Neural cell (in vitro differentiated cells): ENCODE measurements at regions not wholly inside any gene's neighbourhood (a gene's known extent, or its start where the extent isn't known, plus 50 kb on each side); places are given as distances from the start of the nearest gene placed in this dataset.

Source experiments
- H2AFZ ChIP-seq: fragments of 200-600, 300-800 bp; sonication (generic), shearing (Covaris generic); 2 replicates; pipeline ENCODE4 v1.6.0; 2014; ENCODE audit warnings: low read depth, mild to moderate bottlenecking, antibody characterized with exemption, low read length, moderate library complexity
- H3F3A ChIP-seq: fragments of 200-600 bp; shearing (Covaris generic); 2 replicates; pipeline ENCODE4 v1.6.1; 2016; ENCODE audit warnings: mild to moderate bottlenecking, moderate library complexity, mixed read lengths, antibody characterized with exemption, low read length; ENCODE audit not compliant: insufficient read depth, poor library complexity, severe bottlenecking
- H3K27ac ChIP-seq: fragments of 200-600, 300-800 bp; sonication (generic), shearing (Covaris generic); 2 replicates; pipeline ENCODE4 v1.5.1; 2014; ENCODE audit warnings: mild to moderate bottlenecking, low read length, moderate library complexity
- H3K27me3 ChIP-seq: fragments of 300-800, 200-600 bp; sonication (generic), shearing (Covaris generic); 2 replicates; pipeline ENCODE4 v1.6.0; 2014; ENCODE audit warnings: mild to moderate bottlenecking, low read depth, low read length, moderate library complexity; ENCODE audit not compliant: insufficient read depth
- H3K36me3 ChIP-seq: fragments of 300-800, 200-600 bp; sonication (generic), shearing (Covaris generic); 2 replicates; pipeline ENCODE4 v1.5.1; 2014; ENCODE audit warnings: mild to moderate bottlenecking, antibody characterized with exemption, low read length, moderate library complexity; ENCODE audit not compliant: insufficient read depth
- H3K4me2 ChIP-seq: fragments of 300-800, 200-600 bp; sonication (generic), shearing (Covaris generic); 2 replicates; pipeline ENCODE4 v1.6.0; 2014; ENCODE audit warnings: mild to moderate bottlenecking, low read length
- H3K4me3 ChIP-seq: fragments of 300-800, 200-600 bp; sonication (generic), shearing (Covaris generic); 2 replicates; pipeline ENCODE4 v1.5.1; 2014; ENCODE audit warnings: mild to moderate bottlenecking, low read length, moderate library complexity
- H3K79me2 ChIP-seq: fragments of 200-600 bp; shearing (Covaris generic); replicated peaks from 2 replicates; pipeline ENCODE4 v1.6.0; 2014; ENCODE audit warnings: mild to moderate bottlenecking, low read length, moderate library complexity; ENCODE audit not compliant: insufficient read depth
- H3K9ac ChIP-seq: fragments of 300-800, 200-600 bp; sonication (generic), shearing (Covaris generic); 2 replicates; pipeline ENCODE4 v1.6.1; 2016; ENCODE audit warnings: mild to moderate bottlenecking, low read length, mixed read lengths
- H3K9me2 ChIP-seq: fragments of 200-600 bp; shearing (Covaris generic); 2 replicates; pipeline ENCODE4 v1.6.1; 2016; ENCODE audit warnings: mild to moderate bottlenecking, low read length, mixed read lengths; ENCODE audit not compliant: insufficient read depth
- H3K9me3 ChIP-seq: fragments of 200-600, 300-800 bp; sonication (generic), shearing (Covaris generic); 2 replicates; pipeline ENCODE4 v1.6.1; 2016; ENCODE audit warnings: mild to moderate bottlenecking, mixed run types, low read length, moderate library complexity, mixed read lengths
- H4K20me1 ChIP-seq: fragments of 200-600 bp; shearing (Covaris generic); 2 replicates; pipeline ENCODE4 v1.6.1; 2016; ENCODE audit warnings: mild to moderate bottlenecking, mixed run types; ENCODE audit not compliant: insufficient read depth
- EP300 ChIP-seq: fragments of 450-650 bp; conservative IDR thresholded peaks from 2 replicates; pipeline ENCODE4 v1.6.1; 2014; ENCODE audit warnings: antibody characterized with exemption, mild to moderate bottlenecking, moderate library complexity; ENCODE audit not compliant: poor library complexity, severe bottlenecking
- EZH2 ChIP-seq: fragments of 200-600, 300-800 bp; shearing (Covaris generic), sonication (generic); IDR thresholded peaks from 2 replicates; pipeline ENCODE4 v1.6.1; 2014; ENCODE audit warnings: antibody characterized with exemption, low read length, borderline replicate concordance, mild to moderate bottlenecking; ENCODE audit not compliant: insufficient read depth, poor library complexity, severe bottlenecking
- MXI1 ChIP-seq: fragments of 450-650 bp; conservative IDR thresholded peaks from 2 replicates; pipeline ENCODE4 v1.6.1; 2014; ENCODE audit warnings: antibody characterized with exemption, mild to moderate bottlenecking; ENCODE audit not compliant: poor library complexity, severe bottlenecking
- POLR2AphosphoS5 ChIP-seq: IDR thresholded peaks from 2 replicates; pipeline ENCODE4 v1.6.1; 2012
- RAD21 ChIP-seq: fragments of 450-650 bp; conservative IDR thresholded peaks from 2 replicates; pipeline ENCODE4 v1.6.1; 2014; ENCODE audit warnings: antibody characterized with exemption, mild to moderate bottlenecking, moderate library complexity
- SMC3 ChIP-seq: fragments of 450-650 bp; conservative IDR thresholded peaks from 2 replicates; pipeline ENCODE4 v1.6.1; 2014; ENCODE audit warnings: antibody characterized with exemption, mild to moderate bottlenecking, moderate library complexity; ENCODE audit not compliant: poor library complexity
- TAF1 ChIP-seq: IDR thresholded peaks from 2 replicates; pipeline ENCODE4 v1.6.1; 2012; ENCODE audit warnings: low read depth
- TF ChIP-seq, protein P1 (sequence below): fragments of 450-650 bp; IDR thresholded peaks from 2 replicates; pipeline ENCODE4 v1.5.1; 2014; ENCODE audit warnings: antibody characterized with exemption, mild to moderate bottlenecking, moderate library complexity; ENCODE audit not compliant: poor library complexity, severe bottlenecking
- TF ChIP-seq, protein P2 (sequence below): IDR thresholded peaks from 2 replicates; pipeline ENCODE4 v1.6.1; 2012; ENCODE audit warnings: borderline replicate concordance

DNA sequence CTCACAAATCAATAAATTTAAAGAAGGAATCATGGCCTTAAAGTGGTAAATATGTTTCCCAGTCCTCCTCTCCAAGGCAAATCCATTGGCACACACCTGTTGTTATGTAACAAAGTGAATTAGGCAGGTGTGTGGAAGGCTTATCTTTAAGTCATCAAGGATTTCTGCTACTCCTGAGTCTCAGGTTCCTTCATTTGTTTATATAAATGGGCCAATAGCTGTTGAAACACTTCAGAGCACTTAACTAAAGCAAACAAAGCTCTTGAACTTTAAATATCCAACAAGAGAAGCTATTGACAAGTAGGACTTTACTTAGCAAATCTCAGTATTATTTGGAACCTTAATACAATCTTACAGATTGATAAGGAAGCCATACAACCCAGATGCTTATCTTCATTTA lies 99.3 kb upstream of the ESRRG start:
- H4K20me1 ChIP-seq: no peaks in the 10 kb centered on the region
- H3K4me2 ChIP-seq: no peak overlapping the region
- no peaks in the 10 kb centered on the region for H3K79me2 ChIP-seq
- H3K27me3 ChIP-seq: no peaks in the 10 kb centered on the region
- no peak overlapping the region for H3K9ac ChIP-seq
- TF ChIP-seq POLR2AphosphoS5: no peak
- no peak for TF ChIP-seq TAF1
- no peaks in the 10 kb centered on the region for H3K9me2 ChIP-seq
- no peaks in the 10 kb centered on the region for H3K36me3 ChIP-seq
- H3K4me3 ChIP-seq: no peak overlapping the region
- no peak overlapping the region for H2AFZ ChIP-seq
- H3K27ac ChIP-seq: no peak overlapping the region
- H3F3A ChIP-seq: no peaks in the 10 kb centered on the region
- no peaks in the 10 kb centered on the region for H3K9me3 ChIP-seq

DNA sequence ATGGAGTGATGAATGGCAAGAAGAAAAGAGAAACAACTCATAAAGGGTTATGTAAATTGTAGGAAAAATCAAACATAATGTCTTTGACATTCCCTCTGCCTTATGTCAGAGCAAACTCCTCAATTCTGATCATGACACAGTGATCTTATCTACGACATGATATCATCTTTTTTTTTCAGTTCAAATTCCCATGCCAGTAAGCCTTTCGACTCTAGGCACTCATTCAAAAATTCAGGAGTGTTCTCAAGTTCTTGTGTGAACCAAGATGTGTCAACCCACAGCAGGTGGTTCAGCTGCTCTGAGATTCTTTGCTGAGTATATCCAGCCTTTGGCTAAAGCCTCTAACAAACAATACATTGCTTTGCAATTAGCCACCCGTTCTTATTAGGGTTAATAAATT lies 97.1 kb upstream of the ESRRG start:
- Histone ChIP-seq H4K20me1 (no peaks in the 10 kb centered on the region), H3K4me3 (no peak overlapping the region), H3K9ac (no peak overlapping the region), H3K9me3 (no peaks in the 10 kb centered on the region), H3K27ac (no peak overlapping the region), H3K27me3 (no peaks in the 10 kb centered on the region), H3K79me2 (no peaks in the 10 kb centered on the region), H3K9me2 (no peaks in the 10 kb centered on the region), H3K36me3 (no peaks in the 10 kb centered on the region), H3F3A (no peaks in the 10 kb centered on the region), H2AFZ (no peak overlapping the region), H3K4me2 (no peak overlapping the region)
- TF ChIP-seq POLR2AphosphoS5 (no peak), TAF1 (no peak), RAD21 (no peak), MXI1 (no peak), SMC3 (no peak), EP300 (no peak), EZH2 (no peak)
- TF ChIP-seq, protein P1, sequence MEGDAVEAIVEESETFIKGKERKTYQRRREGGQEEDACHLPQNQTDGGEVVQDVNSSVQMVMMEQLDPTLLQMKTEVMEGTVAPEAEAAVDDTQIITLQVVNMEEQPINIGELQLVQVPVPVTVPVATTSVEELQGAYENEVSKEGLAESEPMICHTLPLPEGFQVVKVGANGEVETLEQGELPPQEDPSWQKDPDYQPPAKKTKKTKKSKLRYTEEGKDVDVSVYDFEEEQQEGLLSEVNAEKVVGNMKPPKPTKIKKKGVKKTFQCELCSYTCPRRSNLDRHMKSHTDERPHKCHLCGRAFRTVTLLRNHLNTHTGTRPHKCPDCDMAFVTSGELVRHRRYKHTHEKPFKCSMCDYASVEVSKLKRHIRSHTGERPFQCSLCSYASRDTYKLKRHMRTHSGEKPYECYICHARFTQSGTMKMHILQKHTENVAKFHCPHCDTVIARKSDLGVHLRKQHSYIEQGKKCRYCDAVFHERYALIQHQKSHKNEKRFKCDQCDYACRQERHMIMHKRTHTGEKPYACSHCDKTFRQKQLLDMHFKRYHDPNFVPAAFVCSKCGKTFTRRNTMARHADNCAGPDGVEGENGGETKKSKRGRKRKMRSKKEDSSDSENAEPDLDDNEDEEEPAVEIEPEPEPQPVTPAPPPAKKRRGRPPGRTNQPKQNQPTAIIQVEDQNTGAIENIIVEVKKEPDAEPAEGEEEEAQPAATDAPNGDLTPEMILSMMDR: no peak
- TF ChIP-seq, protein P2, sequence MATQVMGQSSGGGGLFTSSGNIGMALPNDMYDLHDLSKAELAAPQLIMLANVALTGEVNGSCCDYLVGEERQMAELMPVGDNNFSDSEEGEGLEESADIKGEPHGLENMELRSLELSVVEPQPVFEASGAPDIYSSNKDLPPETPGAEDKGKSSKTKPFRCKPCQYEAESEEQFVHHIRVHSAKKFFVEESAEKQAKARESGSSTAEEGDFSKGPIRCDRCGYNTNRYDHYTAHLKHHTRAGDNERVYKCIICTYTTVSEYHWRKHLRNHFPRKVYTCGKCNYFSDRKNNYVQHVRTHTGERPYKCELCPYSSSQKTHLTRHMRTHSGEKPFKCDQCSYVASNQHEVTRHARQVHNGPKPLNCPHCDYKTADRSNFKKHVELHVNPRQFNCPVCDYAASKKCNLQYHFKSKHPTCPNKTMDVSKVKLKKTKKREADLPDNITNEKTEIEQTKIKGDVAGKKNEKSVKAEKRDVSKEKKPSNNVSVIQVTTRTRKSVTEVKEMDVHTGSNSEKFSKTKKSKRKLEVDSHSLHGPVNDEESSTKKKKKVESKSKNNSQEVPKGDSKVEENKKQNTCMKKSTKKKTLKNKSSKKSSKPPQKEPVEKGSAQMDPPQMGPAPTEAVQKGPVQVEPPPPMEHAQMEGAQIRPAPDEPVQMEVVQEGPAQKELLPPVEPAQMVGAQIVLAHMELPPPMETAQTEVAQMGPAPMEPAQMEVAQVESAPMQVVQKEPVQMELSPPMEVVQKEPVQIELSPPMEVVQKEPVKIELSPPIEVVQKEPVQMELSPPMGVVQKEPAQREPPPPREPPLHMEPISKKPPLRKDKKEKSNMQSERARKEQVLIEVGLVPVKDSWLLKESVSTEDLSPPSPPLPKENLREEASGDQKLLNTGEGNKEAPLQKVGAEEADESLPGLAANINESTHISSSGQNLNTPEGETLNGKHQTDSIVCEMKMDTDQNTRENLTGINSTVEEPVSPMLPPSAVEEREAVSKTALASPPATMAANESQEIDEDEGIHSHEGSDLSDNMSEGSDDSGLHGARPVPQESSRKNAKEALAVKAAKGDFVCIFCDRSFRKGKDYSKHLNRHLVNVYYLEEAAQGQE: no peak

DNA sequence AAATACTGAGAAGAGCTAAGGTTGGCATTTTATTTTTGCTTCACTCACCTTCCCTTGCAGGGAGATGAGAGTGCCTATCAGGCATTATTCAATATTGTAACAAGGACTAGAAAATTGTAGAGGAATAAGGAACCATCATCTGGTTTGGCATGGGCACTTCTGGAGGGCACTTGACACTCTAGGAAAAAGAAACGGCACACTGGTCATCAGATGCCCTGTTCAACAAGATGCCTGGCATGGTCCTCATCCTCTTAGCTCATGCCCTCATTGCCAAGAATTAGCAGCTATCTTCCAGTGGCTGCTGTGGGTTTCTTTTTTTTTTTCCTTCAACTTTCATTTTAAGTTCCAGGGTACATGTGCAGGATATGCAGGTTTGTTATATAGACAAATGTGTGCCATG lies 95.1 kb upstream of the ESRRG start:
- Histone ChIP-seq H3K79me2 (no peaks in the 10 kb centered on the region), H4K20me1 (no peaks in the 10 kb centered on the region), H2AFZ (no peak overlapping the region), H3K9ac (no peak overlapping the region), H3K4me2 (no peak overlapping the region), H3K27me3 (no peaks in the 10 kb centered on the region), H3K36me3 (no peaks in the 10 kb centered on the region), H3K27ac (no peak overlapping the region), H3K9me2 (no peaks in the 10 kb centered on the region), H3K9me3 (no peaks in the 10 kb centered on the region), H3K4me3 (no peak overlapping the region), H3F3A (no peaks in the 10 kb centered on the region)
- TF ChIP-seq TAF1 (no peak), EP300 (no peak), RAD21 (no peak), POLR2AphosphoS5 (no peak), EZH2 (no peak), MXI1 (no peak), SMC3 (no peak)
- TF ChIP-seq, protein P1: no peak
- TF ChIP-seq, protein P2: no peak
